NCI-H446 (cell line): ENCODE measurements at regions not wholly inside any gene's neighbourhood (a gene's known extent, or its start where the extent isn't known, plus 50 kb on each side); places are given as distances from the start of the nearest gene placed in this dataset.
A peak's percentile ranks its signal among the peaks of the same experiment; 100 is the strongest.
"Not testable (repeated sequence)": the region's sequence is repeated elsewhere in the genome, so short reads cannot be mapped to it uniquely, and the experiment has no call there.

Experiments used
- DNase-seq, 2 experiments: peaks; one replicate each; lab custom pipeline; 2025; lab: John Stamatoyannopoulos, UW

- no peak for DNase-seq
Measured at GRCh38 chr3:181987736-181988135, 276.0 kb downstream of the SOX2 start.

- DNase-seq: no peak
Measured at GRCh38 chr3:181998828-181999227, 287.1 kb downstream of the SOX2 start.

- DNase-seq: no peak
Measured at GRCh38 chr3:181999314-181999713, 287.6 kb downstream of the SOX2 start.

DNA sequence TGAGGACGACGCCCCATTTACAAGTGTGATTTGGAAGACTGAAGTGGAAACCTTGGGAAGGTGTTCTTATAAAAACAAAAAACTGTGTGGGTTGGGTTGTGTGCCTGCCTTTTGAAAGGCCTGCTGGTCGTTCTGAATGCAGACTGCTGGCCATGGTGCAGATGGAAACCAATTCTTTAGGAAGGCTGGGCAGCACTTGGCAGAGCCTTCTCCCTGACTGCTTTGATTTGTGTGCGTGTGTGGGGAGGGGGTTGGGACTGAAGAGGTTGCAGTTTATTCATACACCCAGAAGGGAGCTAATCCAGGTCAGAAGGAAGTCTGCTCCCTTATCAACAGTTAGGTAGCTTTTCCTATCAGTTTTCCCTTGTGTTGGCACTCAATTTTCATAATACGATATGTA is 288.7 kb downstream of the SOX2 start:
- DNase-seq: peak in 1 of 2 experiments; percentile 33

- no peak for DNase-seq
Measured at GRCh38 chr3:182005219-182005618, 293.5 kb downstream of the SOX2 start.

GRCh38 chr3:182005701-182006100 is 294.0 kb downstream of the SOX2 start:
- no peak for DNase-seq

- no peak for DNase-seq
Measured at GRCh38 chr3:182006431-182006830, 294.7 kb downstream of the SOX2 start.

DNA sequence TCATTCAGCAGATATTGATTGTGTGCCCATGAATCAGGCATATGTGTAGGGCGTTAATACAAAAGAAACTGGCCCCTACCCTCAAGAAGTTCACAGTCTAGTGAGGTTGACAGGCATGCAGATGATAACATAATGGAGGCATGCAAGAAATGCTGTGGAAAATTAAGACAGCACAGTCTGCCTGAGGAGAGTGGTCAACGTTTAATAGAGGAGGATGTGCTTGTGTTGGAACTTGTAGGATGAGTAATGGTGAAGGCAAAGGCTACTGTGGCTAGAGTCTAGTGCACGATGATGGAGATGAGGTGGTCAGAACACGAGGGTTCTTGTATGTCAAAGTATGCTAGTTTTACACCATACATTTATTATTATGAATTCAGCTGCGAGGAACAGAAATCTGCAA is 295.7 kb downstream of the SOX2 start:
- no peak for DNase-seq

GRCh38 chr3:182018361-182018760 is 306.6 kb downstream of the SOX2 start:
- no peak for DNase-seq

DNA sequence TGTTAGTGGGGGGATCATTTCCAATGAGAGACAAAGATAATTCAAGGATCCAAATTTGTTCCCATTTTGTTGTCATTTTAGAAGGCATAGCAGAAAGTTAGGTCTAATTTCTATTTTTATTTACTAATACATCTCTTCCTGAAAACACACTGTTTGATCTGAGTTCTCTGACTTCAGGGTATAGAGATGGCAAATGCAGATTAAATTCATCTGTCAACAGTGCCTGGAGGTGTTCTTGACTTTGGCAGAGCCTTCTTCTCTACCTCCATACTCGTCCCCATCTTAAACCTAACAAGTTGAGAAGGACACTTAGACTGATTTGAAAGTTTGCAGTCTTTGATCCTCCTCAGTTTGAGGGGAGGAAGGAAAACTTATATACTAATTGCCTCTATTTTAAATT is 308.2 kb downstream of the SOX2 start:
- DNase-seq: no peak

DNA sequence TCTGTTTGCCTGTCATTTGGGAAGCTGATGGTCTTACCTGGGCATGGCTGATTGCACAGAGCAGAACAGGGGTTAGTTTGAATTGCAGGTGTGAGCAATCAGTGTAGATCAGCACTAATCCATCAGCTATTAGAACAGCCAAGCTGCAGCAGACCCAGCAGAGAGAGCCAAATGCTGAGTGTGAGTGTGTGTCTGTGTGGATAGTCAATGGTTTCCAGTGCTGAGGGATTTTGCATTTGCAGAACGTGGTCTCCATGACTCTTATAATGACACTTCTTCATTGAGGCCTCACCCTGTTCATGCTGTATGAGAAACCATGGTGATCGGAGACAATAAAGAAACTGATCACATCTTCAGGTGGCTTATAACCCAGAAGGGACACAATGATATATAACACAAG is 312.1 kb downstream of the SOX2 start:
- DNase-seq: no peak

GRCh38 chr3:182027366-182027765 is 315.6 kb downstream of the SOX2 start:
- DNase-seq: no peak

DNA sequence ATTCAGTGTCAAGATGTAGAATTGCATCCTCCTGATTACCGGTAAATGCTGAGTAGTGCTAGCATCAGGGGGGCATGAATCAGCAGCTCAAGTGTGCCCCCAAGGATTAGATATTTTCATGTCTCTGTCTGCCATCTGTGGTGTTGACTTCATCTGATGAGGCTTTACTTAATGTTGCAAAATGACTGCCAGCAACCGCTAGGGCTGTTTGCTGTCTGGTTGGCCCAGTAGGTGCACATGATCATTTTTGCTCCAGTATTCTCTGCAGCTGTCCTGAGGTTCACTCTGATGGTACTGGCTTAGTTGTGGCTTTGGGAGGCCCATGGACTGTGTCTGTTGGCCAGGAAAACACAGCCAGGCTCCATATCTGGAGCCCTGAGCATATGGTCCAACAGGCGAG is 316.4 kb downstream of the SOX2 start:
- DNase-seq: peak in 1 of 2 experiments; percentile 18

- not testable (repeated sequence) for DNase-seq
Measured at GRCh38 chr3:182034231-182034630, 322.5 kb downstream of the SOX2 start.

- DNase-seq: no peak
Measured at GRCh38 chr3:182035324-182035723, 323.6 kb downstream of the SOX2 start.

DNA sequence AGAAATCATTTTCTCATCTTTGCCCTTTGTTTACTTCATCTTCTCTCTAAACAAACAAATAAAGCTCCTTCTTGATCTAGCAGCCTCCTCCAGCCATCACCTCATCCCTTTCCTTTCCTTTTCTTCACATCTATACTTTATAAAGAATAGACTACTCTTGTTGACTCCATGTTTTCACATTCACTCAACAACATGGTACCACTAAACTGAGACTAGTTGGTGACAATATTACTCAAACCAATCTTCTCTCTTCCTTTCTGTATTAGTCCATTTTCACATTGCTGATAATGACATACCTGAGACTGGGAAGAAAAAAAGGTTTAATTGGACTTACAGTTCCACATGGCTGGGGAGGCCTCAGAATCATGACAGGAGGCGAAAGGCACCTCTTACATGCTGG is 324.7 kb downstream of the SOX2 start:
- no peak for DNase-seq

DNA sequence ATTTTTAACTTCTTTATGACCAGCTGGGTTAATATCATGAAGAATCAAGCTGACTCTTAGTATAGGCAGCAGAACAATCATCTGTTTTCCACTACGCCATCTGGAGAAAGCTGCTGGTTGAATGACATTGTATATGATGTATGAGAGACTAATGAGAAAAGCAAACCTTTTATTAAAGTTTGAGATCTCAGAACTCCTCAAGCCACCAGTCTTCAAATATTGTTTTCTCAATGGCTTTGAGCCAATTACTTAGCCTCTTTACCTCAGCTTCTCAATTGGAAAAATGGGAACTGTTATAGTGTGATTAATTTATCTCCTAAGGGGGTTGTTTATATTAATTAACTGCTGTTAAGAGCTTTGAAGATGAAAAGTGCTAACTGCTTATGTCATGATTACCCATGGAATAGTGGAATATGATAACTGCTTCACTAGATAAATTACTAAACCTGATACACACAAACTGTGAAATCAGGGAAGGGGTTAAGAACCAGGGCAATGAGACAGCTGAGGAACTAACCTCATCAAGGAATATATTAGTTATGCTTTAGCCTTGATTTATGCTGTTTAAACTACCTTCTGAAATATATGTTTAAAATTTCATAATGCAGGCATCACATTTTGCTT is 330.1 kb downstream of the SOX2 start:
- DNase-seq: peak in 1 of 2 experiments; percentile 57

DNA sequence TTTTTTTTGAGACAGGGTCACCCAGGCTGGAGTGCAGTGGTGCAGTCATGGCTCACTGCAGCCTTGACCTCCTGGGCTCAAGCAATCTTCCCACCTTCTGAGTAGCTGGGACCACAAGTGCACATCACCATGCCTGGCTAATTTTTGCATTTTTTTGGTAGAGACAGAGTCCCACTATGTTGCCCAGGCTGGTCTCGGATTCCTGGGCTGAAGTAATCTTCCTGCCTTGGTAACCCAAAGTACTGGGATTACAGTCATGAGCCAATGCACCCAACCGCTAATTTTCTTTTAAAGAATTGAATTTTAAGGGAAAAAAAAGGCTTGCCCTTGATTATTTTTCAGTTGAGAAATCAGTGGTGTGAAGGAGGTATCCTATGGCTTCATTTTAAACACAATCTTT is 334.0 kb downstream of the SOX2 start:
- no peak for DNase-seq

DNA sequence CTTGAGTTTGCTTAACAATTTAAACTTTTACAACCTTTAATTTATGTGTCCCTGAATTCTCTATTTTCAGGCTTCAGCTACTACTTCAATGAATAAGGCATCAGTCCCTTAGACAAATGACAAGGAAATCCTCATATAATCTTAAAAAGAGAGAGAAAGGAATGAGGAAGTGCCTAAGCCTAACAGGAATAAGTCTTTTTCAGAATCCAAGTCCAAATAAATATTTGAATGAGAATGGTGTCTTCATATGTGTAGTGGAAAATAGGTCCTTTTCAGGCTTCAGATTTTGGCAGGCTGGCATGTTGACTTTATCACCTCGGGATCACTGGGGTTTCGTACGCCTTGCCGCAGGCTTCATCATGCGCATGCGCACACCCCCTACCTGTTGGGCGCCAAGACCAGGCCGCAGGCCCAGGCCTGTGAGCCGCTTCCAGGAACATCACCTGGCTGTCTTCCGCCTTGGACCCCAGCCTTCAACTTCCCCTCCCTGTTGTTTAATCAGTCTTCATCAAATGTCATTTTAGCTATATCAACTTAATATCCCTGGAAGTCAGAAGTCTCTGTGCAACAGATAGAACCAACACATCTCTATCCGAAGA is 334.5 kb downstream of the SOX2 start:
- no peak for DNase-seq

- DNase-seq: no peak
Measured at GRCh38 chr3:182050932-182051331, 339.2 kb downstream of the SOX2 start.

DNA sequence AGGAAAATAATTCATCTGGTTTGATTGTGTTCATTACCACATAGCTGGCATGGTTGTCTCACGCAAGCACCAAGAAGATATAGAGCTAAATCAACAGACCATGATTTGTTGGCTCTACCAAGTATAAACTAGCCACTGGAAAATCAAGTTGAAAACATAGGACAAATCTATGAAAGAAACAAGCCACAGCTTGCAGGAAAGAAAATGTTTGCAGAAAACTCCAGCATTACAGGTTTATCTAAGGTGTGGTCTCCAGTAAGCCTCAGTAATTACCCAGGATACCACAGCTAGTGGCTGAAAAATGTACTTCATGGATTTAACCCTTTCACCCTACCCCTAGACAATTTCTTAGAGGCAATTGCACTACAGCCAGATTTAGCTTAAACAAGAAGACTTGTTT is 340.6 kb downstream of the SOX2 start:
- DNase-seq: no peak

GRCh38 chr3:182052757-182053156 is 341.0 kb downstream of the SOX2 start:
- no peak for DNase-seq

- no peak for DNase-seq
Measured at GRCh38 chr3:182058488-182058887, 346.8 kb downstream of the SOX2 start.

DNA sequence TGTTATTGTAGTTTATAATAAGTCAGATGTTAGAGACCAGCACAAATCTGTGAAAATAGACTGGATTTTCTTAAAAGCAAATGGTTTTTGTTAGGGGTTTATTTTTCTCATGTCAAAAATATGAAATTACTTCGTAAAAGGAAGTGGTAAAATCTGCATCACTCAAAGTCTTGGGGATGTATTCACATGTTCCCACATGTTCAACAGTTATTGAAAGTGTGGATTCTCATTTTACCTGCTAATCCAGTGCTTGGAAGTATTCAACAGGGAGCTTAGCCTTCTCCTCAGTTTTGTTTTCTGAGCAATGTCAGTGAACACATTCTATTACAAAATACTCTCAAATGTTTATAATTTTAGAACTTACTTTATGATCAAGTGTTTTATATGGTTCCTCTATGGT is 352.0 kb downstream of the SOX2 start:
- DNase-seq: no peak
